Tibial nerve (tissue), 4 donors: ENCODE measurements at regions not wholly inside any gene's neighbourhood (a gene's known extent, or its start where the extent isn't known, plus 50 kb on each side); places are given as distances from the start of the nearest gene placed in this dataset.

Experiments used
- CTCF ChIP-seq, 5 experiments: fragments of 200-600 bp in 3 of 5; fragments of 450-650 bp in 2 of 5; sonication (generic) in 3 of 5; IDR thresholded peaks; one replicate each; pipeline ENCODE4 v1.5.1; 2016 to 2019; ENCODE audit warnings: antibody characterized with exemption in 5 of 5, mild to moderate bottlenecking in 3 of 5, moderate library complexity in 2 of 5
- EP300 ChIP-seq, 2 donors: sonication (generic); formaldehyde crosslinking; IDR thresholded peaks; one replicate each; pipeline ENCODE4 v1.6.1; 2017; ENCODE audit warnings: antibody characterized with exemption in 2 of 2, mild to moderate bottlenecking in 1 of 2

- no peak for TF ChIP-seq CTCF (IDR thresholded peaks at IDR 0.05)
- no peak for TF ChIP-seq EP300 (IDR thresholded peaks at IDR 0.05)
Measured at GRCh38 chrX:138890491-138890890, 179.0 kb upstream of the FGF13 start.
